ENCODE measurements at regions not wholly inside any gene's neighbourhood (a gene's known extent, or its start where the extent isn't known, plus 50 kb on each side); places are given as distances from the start of the nearest gene placed in this dataset.
"Not testable (repeated sequence)": the region's sequence is repeated elsewhere in the genome, so short reads cannot be mapped to it uniquely, and the experiment has no call there.

DNA sequence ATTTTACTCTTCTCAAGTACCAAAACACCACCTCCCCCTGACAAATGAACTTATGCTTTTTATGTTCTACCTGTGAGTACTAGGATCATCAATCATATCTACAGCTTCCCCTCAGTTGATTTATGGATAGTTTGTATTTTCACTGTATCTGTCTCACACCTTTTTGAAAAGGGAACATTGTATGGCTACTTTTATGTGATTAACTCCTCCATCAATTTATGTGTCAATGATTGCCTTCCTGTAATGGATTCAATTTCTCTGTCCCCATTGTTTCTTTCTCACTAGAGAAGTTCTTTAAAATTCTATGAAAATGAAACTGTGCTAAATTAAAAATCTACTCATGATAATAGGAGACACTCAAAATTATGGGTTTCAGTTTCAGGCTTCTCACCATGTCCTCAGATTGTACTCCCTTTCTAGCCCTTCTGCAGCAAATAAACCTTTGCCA is 935.0 kb downstream of the TRIB2 start:
- DNase-seq: no peak

DNA sequence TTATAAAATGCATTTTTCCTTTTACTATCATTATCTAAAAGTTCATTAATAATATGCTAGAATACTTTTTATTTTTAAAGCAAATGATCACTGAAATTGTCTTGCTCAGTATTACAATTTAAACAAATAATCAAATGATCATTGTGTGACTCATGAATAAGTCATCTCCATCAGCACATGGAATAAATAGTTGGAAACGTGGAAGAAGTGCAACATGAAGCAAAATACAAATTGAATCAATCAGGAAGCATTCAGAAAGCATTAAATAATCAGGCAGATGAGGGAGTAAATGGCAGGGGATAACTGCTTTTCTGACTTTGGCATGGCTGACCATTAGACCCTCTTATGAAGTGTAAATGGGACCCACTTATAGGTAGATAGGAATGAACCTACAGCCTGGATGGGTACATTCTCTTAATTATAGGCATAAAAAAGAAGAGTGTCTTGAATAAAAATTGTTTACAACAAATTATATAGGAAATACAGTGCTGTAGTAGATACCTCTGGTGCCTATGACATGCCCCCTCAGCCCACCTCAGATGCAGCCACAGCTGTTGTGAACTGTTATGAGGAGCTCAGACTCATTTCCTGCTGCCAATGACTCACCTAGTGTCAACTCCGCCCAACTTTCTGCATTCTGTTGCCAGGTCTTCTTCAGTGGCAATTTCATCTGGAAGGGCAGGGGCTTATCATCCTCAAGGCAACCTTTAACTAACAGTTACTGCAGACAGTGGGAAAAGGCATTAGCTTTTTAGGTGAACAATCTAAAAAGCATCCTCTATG is 936.0 kb downstream of the TRIB2 start:
- no peak for DNase-seq

DNA sequence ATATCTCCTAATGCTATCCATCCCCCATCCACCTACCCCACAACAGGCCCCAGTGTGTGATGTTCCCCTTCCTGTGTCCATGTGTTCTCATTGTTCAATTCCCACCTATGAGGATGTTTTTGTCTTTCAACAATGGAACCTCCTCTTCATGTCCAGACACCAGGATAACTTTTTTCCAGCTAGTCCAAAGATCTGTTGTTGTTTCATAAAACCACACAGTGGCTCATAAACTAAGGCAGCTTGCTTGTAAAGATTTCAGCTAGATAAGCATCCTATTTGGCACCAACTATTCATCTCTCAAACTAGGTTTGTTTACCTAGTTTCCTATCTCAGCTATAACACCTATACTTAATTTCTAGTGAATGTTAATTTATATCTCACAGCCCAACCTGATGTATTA is 937.7 kb downstream of the TRIB2 start:
- DNase-seq: no peak

DNA sequence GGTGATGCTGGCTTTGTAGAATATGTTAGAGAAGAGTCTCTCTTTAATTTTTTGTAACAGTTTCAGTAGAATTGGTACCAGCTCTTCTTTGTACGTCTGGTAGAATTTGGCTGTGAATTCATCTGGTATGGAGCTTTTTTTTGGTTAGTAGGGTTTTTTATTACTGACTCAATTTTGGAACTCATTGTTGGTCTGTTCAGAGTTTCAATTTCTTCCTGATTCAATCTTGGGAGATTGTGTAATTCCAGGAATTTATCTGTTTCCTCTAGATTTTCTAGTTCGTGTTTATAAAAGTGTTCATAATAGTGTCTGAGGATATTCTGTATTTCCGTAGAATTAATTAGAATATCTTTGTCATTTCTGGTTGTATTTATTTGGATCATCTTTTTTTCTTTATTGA is 943.5 kb downstream of the TRIB2 start:
- DNase-seq: no peak

DNA sequence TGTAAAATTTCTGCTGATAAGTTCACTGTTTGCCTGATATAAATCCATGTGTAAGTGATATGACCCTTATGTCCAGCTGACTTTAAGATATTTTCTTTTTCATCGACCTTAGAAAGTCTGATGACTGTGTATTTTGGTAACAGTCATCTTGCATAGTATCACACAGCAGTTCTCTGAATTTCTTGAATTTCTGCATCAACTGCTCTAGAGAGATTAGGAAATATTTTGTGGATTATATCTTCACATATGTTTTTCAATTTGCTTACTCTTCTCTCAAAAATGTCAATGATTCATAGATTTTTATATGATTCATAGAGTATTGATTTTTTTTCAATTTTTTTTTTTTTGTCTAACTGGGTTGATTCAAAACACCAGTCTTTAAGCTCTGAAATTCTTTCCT is 945.3 kb downstream of the TRIB2 start:
- DNase-seq: no peak

DNA sequence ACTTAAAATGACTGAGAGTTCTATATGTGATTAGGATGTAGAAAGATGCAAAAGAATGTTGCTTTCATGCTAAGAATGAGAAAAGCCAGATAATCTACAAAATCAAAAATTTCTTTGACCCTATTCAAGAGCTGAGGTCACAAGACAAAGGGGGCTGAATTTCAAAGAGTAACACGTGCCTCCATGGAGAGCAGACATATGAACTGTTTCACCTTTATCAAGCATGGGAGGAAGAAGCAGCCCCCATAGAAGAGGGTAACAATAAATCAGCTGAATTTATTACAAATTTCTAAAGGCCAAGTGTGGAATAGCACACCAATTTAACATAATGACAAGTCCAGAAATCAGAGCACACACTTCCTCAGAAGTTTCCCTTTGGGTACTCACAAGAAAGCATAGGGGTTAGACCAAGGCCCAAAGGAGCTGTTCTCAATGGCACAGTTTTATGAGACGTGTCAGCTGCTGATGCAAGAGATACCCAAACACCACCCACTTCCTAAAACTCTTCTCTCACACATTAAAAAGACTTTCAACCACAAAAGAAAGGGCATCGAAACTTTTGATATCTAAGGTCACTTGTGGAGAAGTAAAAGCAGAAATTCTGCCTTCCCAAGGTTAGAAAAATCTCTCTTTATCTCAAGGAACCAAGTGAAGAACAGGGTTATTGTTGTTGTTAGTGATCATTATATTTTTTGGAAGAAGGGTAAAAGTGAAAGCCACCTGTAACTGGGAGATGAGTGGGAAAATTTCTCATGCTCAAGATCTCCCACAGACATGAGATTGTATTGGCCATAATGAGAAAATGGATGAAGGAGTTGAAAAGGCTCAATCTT is 950.1 kb downstream of the TRIB2 start:
- DNase-seq: no peak

DNA sequence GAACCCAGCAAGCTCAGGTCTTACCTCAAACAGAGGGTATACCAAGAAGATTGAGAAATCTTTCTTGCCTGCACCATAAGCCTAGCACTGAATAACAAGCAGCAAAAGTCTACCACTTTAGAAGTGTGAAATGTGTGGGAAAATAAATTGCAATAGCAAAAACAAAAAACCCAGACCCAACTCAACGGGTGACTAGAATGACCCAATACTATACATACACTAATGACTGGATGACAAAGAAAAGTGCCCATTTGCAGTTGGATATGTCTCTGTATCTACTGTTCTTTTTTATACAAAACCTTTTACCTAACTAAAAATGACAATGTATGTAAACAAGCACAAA is 950.6 kb downstream of the TRIB2 start:
- DNase-seq: no peak

DNA sequence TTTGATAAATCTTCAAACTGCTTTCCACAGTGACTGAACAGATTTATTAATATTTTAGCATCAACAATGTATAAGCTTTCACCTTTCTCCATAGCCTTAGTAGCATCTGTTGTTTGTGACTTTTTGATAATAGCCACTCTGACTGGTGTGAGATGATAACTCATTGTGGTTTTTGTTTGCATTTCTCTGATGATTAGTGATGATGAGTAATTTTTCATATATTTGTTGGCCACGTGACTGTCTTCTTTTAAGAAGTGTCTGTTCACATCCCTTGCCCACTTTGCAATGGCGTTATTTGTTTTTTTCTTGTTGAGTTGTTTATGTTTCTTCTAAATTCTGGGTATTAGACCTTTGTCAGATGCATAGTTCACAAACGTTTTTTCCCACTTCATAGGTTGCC is 952.9 kb downstream of the TRIB2 start:
- DNase-seq: no peak

DNA sequence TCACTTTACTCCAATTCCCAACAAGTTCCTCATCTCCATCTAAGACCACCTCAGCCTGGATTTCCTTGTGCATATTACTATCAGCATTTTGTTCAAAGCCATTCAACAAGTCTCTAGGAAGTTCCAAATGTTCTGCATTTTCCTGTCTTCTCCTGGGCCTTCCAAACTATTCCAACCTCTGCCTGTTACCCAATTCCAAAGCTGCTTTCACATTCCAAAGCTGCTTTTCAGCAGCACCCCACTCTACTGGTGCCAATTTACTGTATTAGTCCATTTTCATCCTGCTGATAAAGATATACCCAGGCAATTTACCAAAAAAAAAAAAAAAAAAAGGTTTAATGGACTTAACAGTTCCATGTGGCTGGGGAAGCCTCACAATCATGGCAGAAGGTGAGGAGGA is 957.1 kb downstream of the TRIB2 start:
- DNase-seq: not testable (repeated sequence)

DNA sequence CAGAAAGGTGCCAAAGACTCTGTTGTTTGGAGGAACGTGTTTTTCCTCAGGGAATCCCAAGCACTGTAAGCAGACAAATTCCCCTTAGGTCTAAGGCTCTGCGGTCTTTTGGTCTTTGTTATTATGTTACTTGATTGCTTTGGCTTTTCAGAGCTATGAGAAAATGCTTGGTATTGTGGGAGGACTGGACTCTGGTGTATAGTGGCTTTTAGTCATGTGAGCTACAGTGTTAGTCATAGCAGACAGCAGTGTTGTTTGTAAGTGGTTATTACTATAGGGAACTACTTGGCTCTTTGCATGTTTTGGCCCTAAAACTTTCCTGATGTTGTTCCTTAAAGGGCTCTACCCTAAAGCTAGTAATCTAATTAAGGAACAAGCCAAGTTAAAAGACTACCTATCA is 956.2 kb upstream of the LRATD1 start:
- DNase-seq: no peak

DNA sequence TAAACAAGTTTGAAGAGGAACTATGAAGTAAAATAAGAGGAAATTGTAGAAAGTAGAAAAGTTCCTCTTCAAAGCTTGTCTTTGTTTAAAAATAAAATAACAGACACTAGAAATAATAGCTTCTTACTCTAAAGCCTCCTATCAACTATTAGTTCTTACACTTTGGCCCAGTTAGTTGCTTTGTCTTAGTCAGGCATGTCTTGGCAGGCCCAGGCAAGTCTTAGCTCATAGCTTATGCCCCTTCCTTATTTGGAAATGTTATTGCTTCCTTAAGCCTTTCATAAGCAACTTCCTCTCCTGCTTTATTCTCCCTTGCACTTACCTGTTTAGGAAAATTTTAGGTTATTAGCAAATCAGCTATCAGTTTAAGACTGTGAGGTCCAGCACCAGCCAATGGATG is 950.6 kb upstream of the LRATD1 start:
- no peak for DNase-seq

DNA sequence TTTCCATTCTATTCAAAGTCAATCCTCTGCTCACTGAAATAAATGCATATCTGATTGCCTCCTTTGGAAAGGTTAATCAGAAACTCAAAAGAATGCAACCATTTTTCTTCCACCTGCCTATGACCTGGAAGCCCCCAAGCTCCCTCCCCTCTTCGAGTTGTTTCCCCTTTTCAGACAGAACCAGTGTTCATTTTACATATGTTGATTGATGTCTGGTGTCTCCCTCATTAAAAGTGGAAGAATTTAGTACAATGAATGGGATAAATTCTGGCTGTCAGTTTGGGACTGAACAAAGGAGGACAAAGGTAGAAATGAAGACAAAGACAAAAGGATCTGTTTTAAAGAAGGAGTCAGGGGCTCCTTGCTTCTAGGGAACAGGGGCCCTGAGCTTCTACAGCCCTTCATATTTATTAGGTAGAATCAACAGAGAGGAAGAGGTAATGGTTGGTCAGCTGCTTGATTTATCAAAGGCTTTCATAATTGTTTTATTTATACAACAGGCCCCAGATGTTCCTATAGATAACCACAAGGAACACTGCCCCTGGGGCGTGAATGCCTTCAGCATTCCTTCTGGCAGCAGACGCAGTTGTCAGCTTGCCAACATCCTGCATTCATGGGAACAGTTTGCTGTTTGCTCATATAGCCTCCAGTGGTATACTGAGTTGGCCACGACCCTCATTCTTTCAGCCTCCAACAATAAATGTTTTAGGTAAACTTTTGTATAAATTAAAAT is 949.8 kb upstream of the LRATD1 start:
- no peak for DNase-seq

DNA sequence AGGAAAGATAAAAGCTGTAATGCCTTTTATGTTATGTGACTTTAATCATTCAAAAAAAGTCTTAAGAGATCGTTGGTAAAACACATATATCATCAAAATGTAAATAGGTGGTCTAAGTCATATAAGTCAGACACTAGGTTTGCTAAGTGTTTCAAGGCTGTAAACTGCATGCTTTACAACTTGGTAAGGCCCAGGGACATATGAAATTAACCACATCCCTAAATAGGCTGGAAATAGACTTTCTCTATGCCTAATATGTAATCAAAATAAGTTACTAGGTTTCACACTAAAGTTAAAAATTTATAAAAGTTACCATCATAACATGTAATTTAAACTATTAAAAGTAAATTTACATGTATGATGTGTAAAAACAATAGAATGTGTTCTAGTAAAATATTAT is 946.3 kb upstream of the LRATD1 start:
- no peak for DNase-seq

DNA sequence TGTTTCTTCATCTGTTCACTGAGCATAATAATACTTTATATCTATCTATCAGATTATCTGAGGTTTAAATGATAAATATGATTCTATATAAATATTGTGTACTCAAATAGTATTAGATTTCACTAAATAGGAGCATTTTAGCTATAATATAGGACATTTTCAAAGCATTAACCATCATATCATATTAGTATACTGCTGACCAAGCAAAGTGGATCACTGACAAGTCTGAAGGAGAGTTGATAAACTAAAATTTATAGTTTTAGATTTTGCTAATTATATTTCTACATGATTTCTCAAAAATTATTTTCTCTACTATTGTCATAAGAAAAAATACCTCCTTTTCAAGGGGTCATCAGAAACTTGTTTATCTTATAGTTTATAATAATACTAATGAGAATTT is 937.8 kb upstream of the LRATD1 start:
- no peak for DNase-seq

DNA sequence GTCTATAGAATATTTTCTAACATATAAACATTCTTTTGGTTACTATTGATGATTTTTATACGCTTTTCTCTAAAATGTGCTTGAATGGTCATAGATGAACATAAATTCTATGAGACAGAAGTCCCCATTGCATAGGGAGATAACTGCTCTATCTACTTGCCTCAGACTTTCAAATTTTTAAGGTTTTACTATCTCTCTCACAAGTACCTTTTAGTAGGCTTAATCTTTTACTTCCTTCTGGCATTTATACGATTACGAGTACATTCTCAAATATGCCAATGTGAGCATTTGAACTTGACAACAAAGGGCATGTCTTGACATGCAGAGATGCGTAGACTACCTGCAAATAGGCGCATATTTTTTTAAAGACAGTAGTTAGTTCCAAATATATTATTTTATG is 935.9 kb upstream of the LRATD1 start:
- DNase-seq: no peak

DNA sequence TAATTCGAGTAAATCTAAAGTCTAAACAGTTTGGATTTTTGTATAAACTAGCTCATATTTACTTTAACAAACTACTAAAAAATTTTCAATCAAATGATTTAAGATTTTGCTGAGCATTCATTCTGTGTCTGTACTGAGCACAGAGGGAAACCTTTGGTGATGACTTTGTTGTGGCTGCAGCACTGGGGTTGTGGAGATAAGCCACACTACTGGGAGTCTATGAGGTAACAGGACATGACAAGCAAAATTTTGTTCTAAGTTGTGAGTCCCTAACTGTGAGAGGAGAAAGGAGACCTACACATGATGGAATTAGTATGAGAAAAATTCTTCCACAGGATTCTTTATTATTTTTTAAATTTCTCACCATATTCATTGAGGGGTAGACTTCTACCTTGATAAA is 933.7 kb upstream of the LRATD1 start:
- no peak for DNase-seq

DNA sequence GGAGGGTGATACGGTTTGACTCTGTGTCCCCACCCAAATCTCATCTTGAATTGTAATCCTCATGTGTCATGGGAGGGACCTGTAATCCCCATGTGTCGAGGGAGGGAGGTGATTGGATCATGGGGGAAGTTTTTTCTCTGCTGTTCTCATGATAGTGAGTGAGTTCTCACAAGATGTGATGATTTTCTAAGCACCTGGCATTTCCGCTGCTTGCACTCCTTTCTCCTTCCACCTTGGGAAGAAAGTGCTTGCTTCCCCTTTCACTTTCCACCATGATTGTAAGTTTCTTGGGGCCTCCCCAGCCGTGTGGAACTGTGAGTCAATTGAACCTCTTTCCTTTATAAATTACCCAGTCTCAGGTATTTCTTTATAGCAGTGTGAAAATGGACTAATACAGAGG is 932.6 kb upstream of the LRATD1 start:
- not testable (repeated sequence) for DNase-seq

DNA sequence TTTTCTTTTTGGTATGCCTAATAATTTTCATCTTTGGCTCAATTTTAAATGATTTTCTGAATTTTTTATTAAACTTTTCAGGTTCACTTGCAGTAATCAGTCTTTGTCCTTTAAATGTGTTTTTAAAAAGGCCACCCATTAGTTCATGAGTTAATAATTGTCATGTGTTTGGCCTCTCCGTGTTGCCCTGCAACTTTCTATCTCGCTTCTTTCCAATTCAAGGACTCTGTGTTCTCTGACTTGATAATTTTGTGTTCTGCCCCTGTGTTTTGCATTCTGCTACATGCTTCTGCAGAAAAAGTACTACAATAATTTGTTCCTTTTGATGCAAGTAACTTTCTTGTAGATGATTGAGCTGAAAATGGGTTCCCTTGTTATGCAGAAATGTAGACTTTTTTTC is 921.4 kb upstream of the LRATD1 start:
- no peak for DNase-seq

DNA sequence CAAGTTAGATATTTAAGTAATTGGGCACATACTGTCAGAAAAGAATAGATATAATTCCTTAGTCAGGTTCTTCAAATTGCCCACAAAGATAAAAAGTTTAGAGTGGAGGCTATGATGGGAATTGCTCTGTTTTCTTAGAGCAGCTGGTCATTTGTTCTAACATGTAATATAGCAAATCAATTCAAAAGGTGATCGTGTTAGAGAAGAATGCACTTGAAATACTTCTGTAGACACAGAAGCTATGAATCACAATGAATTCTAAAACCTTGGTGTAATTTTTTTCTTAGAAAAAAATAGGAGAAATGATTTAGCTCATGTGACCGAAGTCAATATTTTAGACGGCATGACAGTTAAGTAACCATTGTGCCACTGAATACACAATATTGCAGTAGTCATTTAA is 918.1 kb upstream of the LRATD1 start:
- no peak for DNase-seq

DNA sequence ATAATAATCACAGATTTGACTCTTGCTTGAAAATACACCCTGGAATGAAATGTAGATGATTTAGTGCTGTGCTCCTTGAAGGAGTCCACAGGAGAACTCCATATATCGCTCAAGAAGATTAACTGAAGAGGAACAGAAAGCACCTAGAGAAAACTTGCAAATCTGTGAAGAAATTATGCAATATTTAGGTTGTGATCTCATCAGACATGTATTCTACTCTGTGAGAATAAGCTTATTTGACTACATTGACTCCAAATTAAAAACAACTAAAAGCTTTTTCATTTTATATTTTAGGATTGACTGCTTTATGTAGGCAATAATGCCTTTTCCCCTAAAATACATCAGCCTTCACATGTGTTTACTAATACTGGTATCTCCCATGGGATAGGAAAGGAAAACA is 906.6 kb upstream of the LRATD1 start:
- DNase-seq: no peak

DNA sequence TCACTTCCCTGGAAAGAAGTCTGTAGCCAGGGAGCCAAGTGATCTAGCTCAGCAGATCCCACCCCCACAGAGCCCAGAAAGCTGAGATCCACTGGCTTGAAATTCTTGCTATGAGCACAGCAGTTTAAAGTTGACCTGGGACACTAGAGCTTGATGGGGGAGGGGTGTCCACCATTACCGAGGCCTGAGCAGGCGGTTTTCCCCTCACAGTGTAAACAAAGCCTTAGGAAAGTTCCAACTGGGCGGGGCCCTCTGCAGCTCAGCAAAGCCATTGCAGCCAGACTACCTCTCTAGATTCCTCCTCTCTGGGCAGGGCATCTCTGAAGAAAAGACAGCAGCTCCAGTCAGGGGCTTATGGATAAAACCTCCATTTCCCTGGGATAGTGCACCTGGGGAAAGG is 887.2 kb upstream of the LRATD1 start:
- no peak for DNase-seq

DNA sequence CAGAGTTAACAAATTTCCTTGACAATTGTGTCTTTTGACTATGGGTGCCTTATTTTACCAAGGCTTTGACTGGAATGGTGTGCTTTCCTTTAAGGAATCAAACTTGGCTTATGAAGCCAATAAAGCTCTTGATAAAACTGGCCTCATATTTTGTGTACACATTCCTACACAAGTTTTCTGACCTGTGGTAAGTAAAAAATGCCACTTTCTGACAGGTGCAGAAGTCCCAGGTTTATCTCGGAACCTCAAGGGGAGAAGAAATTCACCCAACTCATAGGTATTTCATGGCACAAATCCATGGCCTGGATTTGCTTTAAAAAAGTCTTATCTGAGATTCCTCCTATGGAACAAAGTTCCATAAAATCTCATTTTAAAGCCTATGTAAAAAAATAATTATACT is 880.6 kb upstream of the LRATD1 start:
- DNase-seq: no peak

DNA sequence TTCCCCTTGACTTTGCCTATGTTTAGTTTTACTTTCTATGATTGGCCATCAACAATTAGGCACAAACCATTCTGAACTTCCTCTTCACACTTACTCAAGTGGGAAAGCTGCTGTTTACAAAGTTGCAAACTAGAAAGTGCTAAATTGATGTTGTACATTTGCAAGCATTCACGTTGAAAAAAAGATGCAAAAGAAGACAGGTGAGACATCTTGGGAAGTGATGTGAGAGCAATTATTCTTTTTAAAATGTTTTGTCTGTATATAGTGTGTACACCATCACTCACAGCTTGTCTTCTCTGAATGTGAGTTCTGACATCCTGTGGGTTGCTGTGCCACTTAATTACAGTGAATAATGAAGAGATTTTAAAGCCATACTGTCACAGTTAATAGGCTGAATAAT is 874.1 kb upstream of the LRATD1 start:
- no peak for DNase-seq

DNA sequence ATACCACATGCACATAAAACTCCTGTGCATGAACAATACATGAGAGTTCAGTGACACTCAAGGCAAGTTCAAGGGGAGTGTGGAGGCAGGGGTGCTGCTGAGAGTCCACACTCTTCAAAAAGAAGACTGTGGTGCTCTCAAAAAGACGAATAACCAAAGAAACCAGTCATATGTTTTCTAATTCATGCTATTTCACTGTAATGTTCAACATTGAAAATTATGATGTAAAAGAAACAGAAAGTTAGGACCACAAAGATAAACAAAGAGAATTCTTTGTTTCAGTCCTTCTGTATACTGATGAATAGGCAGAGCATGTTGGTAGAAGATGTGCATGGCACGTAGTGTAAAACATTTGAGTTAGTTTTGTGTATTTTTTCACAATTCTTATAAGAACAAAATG is 864.2 kb upstream of the LRATD1 start:
- DNase-seq: no peak

All from bone marrow (tissue), 2 donors.